ENCODE measurements at regions not wholly inside any gene's neighbourhood (a gene's known extent, or its start where the extent isn't known, plus 50 kb on each side); places are given as distances from the start of the nearest gene placed in this dataset.

GRCh38 chr5:145104106-145104505, 731.0 kb downstream of the PRELID2 start:
- Histone ChIP-seq H3K9me1 (ENCODE audit: control insufficient read depth, insufficient read depth, low read length) (no peaks in the 10 kb centered on the region), H3K27me3 (ENCODE audit: control insufficient read depth in 2 of 2, insufficient read depth in 2 of 2, low read length in 2 of 2) (no peaks in the 10 kb centered on the region), H3K9ac (ENCODE audit: insufficient read depth in 1 of 2, low read depth in 2 of 2, low read length in 2 of 2) (no peak overlapping the region), H3K4me3 (no peak overlapping the region), H3K36me3 (ENCODE audit: control insufficient read depth, insufficient read depth, low read length) (no peaks in the 10 kb centered on the region), H3K79me2 (ENCODE audit: control insufficient read depth, insufficient read depth, low read length) (no peaks in the 10 kb centered on the region), H3K4me1 (replicated peaks in 1 of 2; ENCODE audit: control insufficient read depth in 2 of 2, insufficient read depth in 2 of 2, low read length in 2 of 2) (no peaks in the 10 kb centered on the region), H3K4me2 (ENCODE audit: insufficient read depth, low read length) (no peak overlapping the region), H3K27ac (ENCODE audit: extremely low read depth, low read depth, low read length) (no peak overlapping the region), H4K20me1 (replicated peaks; ENCODE audit: control insufficient read depth, insufficient read depth, low read length) (no peaks in the 10 kb centered on the region), H2AFZ (ENCODE audit: low read depth, low read length) (no peak overlapping the region), H3K9me3 (replicated peaks; ENCODE audit: control insufficient read depth, insufficient read depth, low read depth, low read length) (no peaks in the 10 kb centered on the region)
- BruUV-seq (replicated peaks): no TSS peak
- POLR2A ChIA-PET: no interaction called here
- TF ChIP-seq SAFB2 (IDR thresholded peaks at IDR 0.05; ENCODE audit: borderline replicate concordance, low read depth, low read length, severe bottlenecking) (no peak), BMI1 (IDR thresholded peaks at IDR 0.05; ENCODE audit: low read length) (no peak)
- intact Hi-C loops (cut with micrococcal nuclease): no loop called here
- ATAC-seq (no peak), FAIRE-seq (no peak), DNase-seq (ENCODE audit: extremely low read depth in 1 of 4, low spot score in 3 of 4) (no peak)
- in situ Hi-C loops (cut with MboI): no loop called here
- CTCF ChIA-PET (ENCODE audit: low intra/inter-chr PET ratio): no interaction called here

- ATAC-seq: no peak
Observed at GRCh38 chr5:145101246-145101645, 733.9 kb downstream of the PRELID2 start.

More at GRCh38 chr5:145101246-145101645, 733.9 kb downstream of the PRELID2 start:
- FAIRE-seq: no peak
- Histone ChIP-seq H3K4me2 (ENCODE audit: insufficient read depth, low read length) (no peak overlapping the region), H4K20me1 (replicated peaks; ENCODE audit: control insufficient read depth, insufficient read depth, low read length) (no peaks in the 10 kb centered on the region), H3K9ac (ENCODE audit: insufficient read depth in 1 of 2, low read depth in 2 of 2, low read length in 2 of 2) (no peak overlapping the region), H3K4me1 (replicated peaks in 1 of 2; ENCODE audit: control insufficient read depth in 2 of 2, insufficient read depth in 2 of 2, low read length in 2 of 2) (no peaks in the 10 kb centered on the region), H3K9me1 (ENCODE audit: control insufficient read depth, insufficient read depth, low read length) (no peaks in the 10 kb centered on the region), H3K27me3 (ENCODE audit: control insufficient read depth in 2 of 2, insufficient read depth in 2 of 2, low read length in 2 of 2) (no peaks in the 10 kb centered on the region), H3K9me3 (replicated peaks; ENCODE audit: control insufficient read depth, insufficient read depth, low read depth, low read length) (no peaks in the 10 kb centered on the region), H2AFZ (ENCODE audit: low read depth, low read length) (no peak overlapping the region), H3K4me3 (no peak overlapping the region), H3K27ac (ENCODE audit: extremely low read depth, low read depth, low read length) (no peak overlapping the region), H3K36me3 (ENCODE audit: control insufficient read depth, insufficient read depth, low read length) (no peaks in the 10 kb centered on the region), H3K79me2 (ENCODE audit: control insufficient read depth, insufficient read depth, low read length) (no peaks in the 10 kb centered on the region)
- intact Hi-C loops (cut with micrococcal nuclease): no loop called here
- POLR2A ChIA-PET: no interaction called here
- TF ChIP-seq CTCF (IDR thresholded peaks at IDR 0.05 in 2 of 3, conservative IDR thresholded peaks at IDR 0.05 in 1 of 3; ENCODE audit: insufficient read depth in 2 of 3, low read depth in 1 of 3, low read length in 3 of 3) (0 out of 6 replicates have a peak, but pooled peaks of 1 of the 3 experiments have one; percentile 22), SP2 (IDR thresholded peaks at IDR 0.05; ENCODE audit: extremely low read depth, low read depth, low read length, poor library complexity, severe bottlenecking) (no peak), HBP1 (CRISPR knock-in tag; IDR thresholded peaks at IDR 0.05) (no peak), ZNF347 (CRISPR knock-in tag; IDR thresholded peaks at IDR 0.05; ENCODE audit: low read depth) (no peak), FUS (optimal IDR thresholded peaks at IDR 0.05; ENCODE audit: low read depth, low read length) (no peak), MECOM (CRISPR knock-in tag; IDR thresholded peaks at IDR 0.05) (no peak), ZNF785 (CRISPR knock-in tag; IDR thresholded peaks at IDR 0.05) (no peak), GATA2 (CRISPR knock-in tag; IDR thresholded peaks at IDR 0.05) (no peak), SREBF1 (IDR thresholded peaks at IDR 0.05; ENCODE audit: borderline replicate concordance, low read depth, low read length) (no peak)
- peak in 1 of 4 experiments; percentile 10 for DNase-seq (ENCODE audit: extremely low read depth in 1 of 4, low spot score in 3 of 4)
- BruUV-seq (replicated peaks): no TSS peak
- CTCF ChIA-PET (ENCODE audit: low intra/inter-chr PET ratio): no interaction called here
- 0% methylated on average over 3 of the region's 3 CpGs for WGBS (ENCODE audit: insufficient coverage, low coverage, missing lambda C conversion rate)
- in situ Hi-C loops (cut with MboI): no loop called here

Data from K562 (cell line).